A549 (cell line): ENCODE measurements at regions not wholly inside any gene's neighbourhood (a gene's known extent, or its start where the extent isn't known, plus 50 kb on each side); places are given as distances from the start of the nearest gene placed in this dataset.

ENCODE experiments used
- ATAC-seq, 2 experiments: fragments of 200-7000 bp in 1 of 2; fragments of >200 bp in 1 of 2; cut with Nextera tagmentation in 1 of 2; cut with Tn5 transposase in 1 of 2; 3 replicates each; pipeline versions ENCODE4 v1.8.0 to v1.9.1; 2018 to 2020; ENCODE audit warnings: mild to moderate bottlenecking in 1 of 2, moderate library complexity in 1 of 2
- CTCF ChIA-PET: fragments of 300-600 bp; sonication (Branson Sonifier 250); formaldehyde crosslinking; extraction: SDS; loops from one replicate; lab custom pipeline; 2021; ENCODE audit warnings: antibody characterized with exemption, inconsistent platforms; lab: Yijun Ruan, JAX
- POLR2A ChIA-PET: fragments of 350-600 bp; formaldehyde crosslinking; extraction: SDS; loops from one replicate; lab custom pipeline; 2021; ENCODE audit warnings: antibody characterized with exemption, inconsistent platforms; lab: Yijun Ruan, JAX
- DNase-seq, 2 experiments: peaks; one replicate each; pipeline versions ENCODE4 v3.0.0 to v3.0.0-alpha.2; 2011 to 2016; ENCODE audit warnings: low read depth in 1 of 2, low spot score in 1 of 2
- FAIRE-seq: peaks from 2 replicates; lab custom pipeline; 2011; peaks lifted over from hg19 to GRCh38; lab: Jason Lieb, UNC
- H3K27ac ChIP-seq, 2 experiments: fragments of >200 bp; sonication (Bioruptor Twin); formaldehyde crosslinking; 3 replicates each; pipeline ENCODE4 v1.5.1; 2016 to 2017
- H3K4me1 ChIP-seq: fragments of >200 bp; sonication (Bioruptor Twin); formaldehyde crosslinking; 3 replicates; pipeline ENCODE4 v1.6.1; 2016
- H3K4me2 ChIP-seq: fragments of >200 bp; sonication (Bioruptor Twin); formaldehyde crosslinking; 3 replicates; pipeline ENCODE4 v1.6.1; 2016
- H3K4me3 ChIP-seq: fragments of >200 bp; sonication (Bioruptor Twin); formaldehyde crosslinking; 3 replicates; pipeline ENCODE4 v1.5.1; 2016
- H3K9me3 ChIP-seq: fragments of >200 bp; sonication (Bioruptor Twin); formaldehyde crosslinking; 3 replicates; pipeline ENCODE4 v1.6.1; 2016
- BHLHE40 ChIP-seq: IDR thresholded peaks from 2 replicates; pipeline ENCODE4 v1.6.1; 2012; ENCODE audit warnings: low read depth, low read length, inconsistent platforms
- CHD4 ChIP-seq: fragments of 200-600 bp; sonication (generic); IDR thresholded peaks from 2 replicates; pipeline ENCODE4 v1.6.1; 2016; ENCODE audit warnings: antibody characterized with exemption, mild to moderate bottlenecking, borderline replicate concordance
- ESRRA ChIP-seq: fragments of 150-350 bp; IDR thresholded peaks from 2 replicates; pipeline ENCODE4 v1.6.1; 2014; ENCODE audit warnings: mild to moderate bottlenecking, low read length, borderline replicate concordance
- PHF8 ChIP-seq: fragments of 200-600 bp; sonication (generic); IDR thresholded peaks from 2 replicates; pipeline ENCODE4 v1.6.1; 2016; ENCODE audit warnings: low read depth, mild to moderate bottlenecking, antibody characterized with exemption, moderate library complexity, borderline replicate concordance
- RARB ChIP-seq: fragments of 250-450 bp; sonication (Bioruptor Pico); IDR thresholded peaks from 2 replicates; pipeline ENCODE4 v1.8.0; 2021; ENCODE audit warnings: mild to moderate bottlenecking, moderate library complexity
- RCOR1 ChIP-seq: fragments of 150-350 bp; IDR thresholded peaks from 2 replicates; pipeline ENCODE4 v1.6.1; 2014; ENCODE audit warnings: antibody characterized with exemption, low read length, low read depth
- RFX5 ChIP-seq: fragments of 450-650 bp; IDR thresholded peaks from 2 replicates; pipeline ENCODE4 v1.7.1; 2014; ENCODE audit warnings: antibody characterized with exemption, mild to moderate bottlenecking, moderate library complexity
- RNF2 ChIP-seq: fragments of 200-600 bp; sonication (generic); IDR thresholded peaks from 2 replicates; pipeline ENCODE4 v1.6.1; 2016; ENCODE audit warnings: low read depth, mild to moderate bottlenecking, antibody characterized with exemption, moderate library complexity, borderline replicate concordance
- SMC3 ChIP-seq: fragments of >200 bp; sonication (Bioruptor Twin); formaldehyde crosslinking; IDR thresholded peaks from 3 replicates; pipeline ENCODE4 v1.6.1; 2018; ENCODE audit warnings: inconsistent platforms
- SREBF2 ChIP-seq: fragments of 450-650 bp; IDR thresholded peaks from 2 replicates; pipeline ENCODE4 v1.6.1; 2014; ENCODE audit warnings: mild to moderate bottlenecking, moderate library complexity
- TP53 ChIP-seq: fragments of 250-450 bp; sonication (Bioruptor Pico); IDR thresholded peaks from 2 replicates; pipeline ENCODE4 v1.5.0; 2021; ENCODE audit warnings: mild to moderate bottlenecking, moderate library complexity
- WGBS: methylation state at CpG from one replicate; pipeline ENCODE4 v1.1.6; 2017; ENCODE audit errors: missing lambda C conversion rate; 5-methylcytosine and 5-hydroxymethylcytosine counted together
- TF ChIP-seq, protein P1 (sequence below): fragments of 200-600 bp; sonication (generic); IDR thresholded peaks from 2 replicates; pipeline ENCODE4 v1.6.1; 2016; ENCODE audit warnings: antibody characterized with exemption, mild to moderate bottlenecking, moderate library complexity
- TF ChIP-seq, protein P2 (sequence below): fragments of 150-350 bp; IDR thresholded peaks from 2 replicates; pipeline ENCODE4 v1.6.1; 2014; ENCODE audit warnings: low read depth, mild to moderate bottlenecking, low read length
- TF ChIP-seq, protein P3 (sequence below): fragments of 250-450 bp; sonication (Bioruptor Pico); IDR thresholded peaks from 2 replicates; pipeline ENCODE4 v1.5.0; 2020; ENCODE audit warnings: low read depth, mild to moderate bottlenecking, moderate library complexity
- TF ChIP-seq, protein P4 (sequence below): fragments of >200 bp; sonication (Bioruptor Twin); formaldehyde crosslinking; IDR thresholded peaks from 2 replicates; pipeline ENCODE4 v1.6.1; 2016
- TF ChIP-seq, protein P5 (sequence below): fragments of 250-450 bp; sonication (Bioruptor Pico); IDR thresholded peaks from 2 replicates; pipeline ENCODE4 v1.5.0; 2021; ENCODE audit warnings: mild to moderate bottlenecking, moderate library complexity, borderline replicate concordance
- TF ChIP-seq, protein P6 (sequence below): fragments of >200 bp; sonication (Bioruptor Twin); formaldehyde crosslinking; IDR thresholded peaks from 3 replicates; pipeline ENCODE4 v1.5.1; 2016

DNA sequence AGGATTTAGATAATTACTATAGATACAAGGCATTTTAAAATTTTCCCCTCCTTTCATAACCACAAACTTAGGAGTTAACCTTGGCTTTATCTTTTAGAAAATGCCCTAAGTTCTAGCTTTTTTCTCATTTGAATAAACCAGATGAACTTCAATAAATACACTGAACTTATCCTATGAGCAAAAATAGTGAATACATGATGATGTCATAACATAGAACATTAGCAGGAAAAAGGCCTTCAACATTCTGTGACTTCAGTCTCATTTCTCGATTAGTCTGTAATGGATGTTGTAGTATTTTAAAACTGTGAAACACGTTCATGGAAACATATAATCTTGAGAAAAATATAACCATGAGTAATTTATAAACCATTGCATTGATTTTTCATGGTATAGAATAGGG lies 550.7 kb downstream of the PKHD1 start:
- no peak overlapping the region for H3K4me2 ChIP-seq
- FAIRE-seq, result no peak
- no peak for TF ChIP-seq RCOR1
- TF ChIP-seq, all 56 proteins: peak for 0
- POLR2A ChIA-PET, result no interaction called here
- Histone ChIP-seq H3K9me3 (no peaks in the 10 kb centered on the region), H3K4me3 (no peak overlapping the region), H3K4me1 (no peaks in the 10 kb centered on the region), H3K27ac (no peak overlapping the region)
- 16% methylated on average over 2 of the region's 2 CpGs for WGBS
- DNase-seq (no peak), ATAC-seq (no peak)
- CTCF ChIA-PET, result no interaction called here

DNA sequence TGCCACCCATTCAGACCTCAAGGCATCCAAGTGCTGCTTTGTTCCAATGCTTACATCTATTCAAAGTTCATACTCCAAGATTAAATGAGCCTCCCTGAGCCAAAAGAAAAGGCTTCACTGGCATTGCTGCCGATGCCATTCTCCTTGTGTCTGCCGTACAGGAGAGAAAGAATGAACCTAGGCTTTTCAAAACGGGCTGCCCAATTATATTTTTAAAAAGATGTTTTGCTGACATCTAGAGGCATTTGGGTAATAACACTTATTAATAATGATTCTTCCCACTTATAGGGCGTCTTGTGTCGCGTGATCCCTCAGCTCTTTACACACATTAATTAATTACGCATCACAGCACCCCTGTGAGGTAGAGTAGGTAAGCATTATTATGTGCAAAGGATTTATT lies 545.6 kb downstream of the PKHD1 start:
- FAIRE-seq (no peak), DNase-seq (no peak), ATAC-seq (no peak)
- ChIA-PET POLR2A (no interaction called here), CTCF (no interaction called here)
- Histone ChIP-seq H3K27ac (no peak overlapping the region), H3K4me1 (no peaks in the 10 kb centered on the region), H3K4me3 (no peak overlapping the region), H3K9me3 (no peaks in the 10 kb centered on the region), H3K4me2 (no peak overlapping the region)
- WGBS, result 3% methylated on average over 7 of the region's 7 CpGs
- TF ChIP-seq TP53 (CRISPR knock-in tag), result no peak
- TF ChIP-seq, protein P1, sequence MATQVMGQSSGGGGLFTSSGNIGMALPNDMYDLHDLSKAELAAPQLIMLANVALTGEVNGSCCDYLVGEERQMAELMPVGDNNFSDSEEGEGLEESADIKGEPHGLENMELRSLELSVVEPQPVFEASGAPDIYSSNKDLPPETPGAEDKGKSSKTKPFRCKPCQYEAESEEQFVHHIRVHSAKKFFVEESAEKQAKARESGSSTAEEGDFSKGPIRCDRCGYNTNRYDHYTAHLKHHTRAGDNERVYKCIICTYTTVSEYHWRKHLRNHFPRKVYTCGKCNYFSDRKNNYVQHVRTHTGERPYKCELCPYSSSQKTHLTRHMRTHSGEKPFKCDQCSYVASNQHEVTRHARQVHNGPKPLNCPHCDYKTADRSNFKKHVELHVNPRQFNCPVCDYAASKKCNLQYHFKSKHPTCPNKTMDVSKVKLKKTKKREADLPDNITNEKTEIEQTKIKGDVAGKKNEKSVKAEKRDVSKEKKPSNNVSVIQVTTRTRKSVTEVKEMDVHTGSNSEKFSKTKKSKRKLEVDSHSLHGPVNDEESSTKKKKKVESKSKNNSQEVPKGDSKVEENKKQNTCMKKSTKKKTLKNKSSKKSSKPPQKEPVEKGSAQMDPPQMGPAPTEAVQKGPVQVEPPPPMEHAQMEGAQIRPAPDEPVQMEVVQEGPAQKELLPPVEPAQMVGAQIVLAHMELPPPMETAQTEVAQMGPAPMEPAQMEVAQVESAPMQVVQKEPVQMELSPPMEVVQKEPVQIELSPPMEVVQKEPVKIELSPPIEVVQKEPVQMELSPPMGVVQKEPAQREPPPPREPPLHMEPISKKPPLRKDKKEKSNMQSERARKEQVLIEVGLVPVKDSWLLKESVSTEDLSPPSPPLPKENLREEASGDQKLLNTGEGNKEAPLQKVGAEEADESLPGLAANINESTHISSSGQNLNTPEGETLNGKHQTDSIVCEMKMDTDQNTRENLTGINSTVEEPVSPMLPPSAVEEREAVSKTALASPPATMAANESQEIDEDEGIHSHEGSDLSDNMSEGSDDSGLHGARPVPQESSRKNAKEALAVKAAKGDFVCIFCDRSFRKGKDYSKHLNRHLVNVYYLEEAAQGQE, result no peak
- no peak for TF ChIP-seq RARB (CRISPR knock-in tag)
- no peak for TF ChIP-seq PHF8
- no peak for TF ChIP-seq RNF2
- no peak for TF ChIP-seq RFX5
- TF ChIP-seq ESRRA, result no peak
- TF ChIP-seq, protein P2, sequence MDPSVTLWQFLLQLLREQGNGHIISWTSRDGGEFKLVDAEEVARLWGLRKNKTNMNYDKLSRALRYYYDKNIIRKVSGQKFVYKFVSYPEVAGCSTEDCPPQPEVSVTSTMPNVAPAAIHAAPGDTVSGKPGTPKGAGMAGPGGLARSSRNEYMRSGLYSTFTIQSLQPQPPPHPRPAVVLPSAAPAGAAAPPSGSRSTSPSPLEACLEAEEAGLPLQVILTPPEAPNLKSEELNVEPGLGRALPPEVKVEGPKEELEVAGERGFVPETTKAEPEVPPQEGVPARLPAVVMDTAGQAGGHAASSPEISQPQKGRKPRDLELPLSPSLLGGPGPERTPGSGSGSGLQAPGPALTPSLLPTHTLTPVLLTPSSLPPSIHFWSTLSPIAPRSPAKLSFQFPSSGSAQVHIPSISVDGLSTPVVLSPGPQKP, result no peak
- no peak for TF ChIP-seq SREBF2
- no peak for TF ChIP-seq CHD4
- TF ChIP-seq SMC3, result no peak

DNA sequence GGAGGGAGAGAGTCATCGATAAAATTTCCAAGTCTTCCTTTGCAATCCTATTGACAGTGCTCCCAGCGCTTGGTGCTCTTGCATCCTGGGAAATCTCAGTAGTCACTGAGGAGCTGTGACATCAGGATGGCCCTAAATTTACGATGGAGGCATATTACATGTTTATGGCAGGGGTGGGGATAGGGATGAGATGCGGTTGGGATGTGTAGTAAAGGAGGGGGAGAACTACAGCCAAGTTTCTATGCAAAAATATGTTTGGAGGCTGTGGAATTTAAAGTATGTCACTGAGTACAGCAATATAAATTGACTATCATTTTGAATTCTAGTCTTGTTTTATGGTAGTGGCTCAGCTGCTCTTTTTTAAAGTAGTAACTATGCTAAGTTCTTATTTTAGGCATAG lies 544.9 kb downstream of the PKHD1 start:
- POLR2A ChIA-PET, result no interaction called here
- Histone ChIP-seq H3K9me3 (no peaks in the 10 kb centered on the region), H3K27ac (no peak overlapping the region), H3K4me3 (no peak overlapping the region), H3K4me2 (no peak overlapping the region), H3K4me1 (no peaks in the 10 kb centered on the region)
- no peak for FAIRE-seq
- WGBS, result 21% methylated on average over 4 of the region's 4 CpGs
- CTCF ChIA-PET, result no interaction called here
- no peak for ATAC-seq
- no peak for DNase-seq
- TF ChIP-seq, protein P1, result no peak
- no peak for TF ChIP-seq BHLHE40
- TF ChIP-seq SREBF2, result no peak
- no peak for TF ChIP-seq RNF2
- TF ChIP-seq, protein P3, sequence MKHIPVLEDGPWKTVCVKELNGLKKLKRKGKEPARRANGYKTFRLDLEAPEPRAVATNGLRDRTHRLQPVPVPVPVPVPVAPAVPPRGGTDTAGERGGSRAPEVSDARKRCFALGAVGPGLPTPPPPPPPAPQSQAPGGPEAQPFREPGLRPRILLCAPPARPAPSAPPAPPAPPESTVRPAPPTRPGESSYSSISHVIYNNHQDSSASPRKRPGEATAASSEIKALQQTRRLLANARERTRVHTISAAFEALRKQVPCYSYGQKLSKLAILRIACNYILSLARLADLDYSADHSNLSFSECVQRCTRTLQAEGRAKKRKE, result no peak
- TF ChIP-seq, protein P4, sequence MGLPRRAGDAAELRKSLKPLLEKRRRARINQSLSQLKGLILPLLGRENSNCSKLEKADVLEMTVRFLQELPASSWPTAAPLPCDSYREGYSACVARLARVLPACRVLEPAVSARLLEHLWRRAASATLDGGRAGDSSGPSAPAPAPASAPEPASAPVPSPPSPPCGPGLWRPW, result no peak
- TF ChIP-seq, protein P5, sequence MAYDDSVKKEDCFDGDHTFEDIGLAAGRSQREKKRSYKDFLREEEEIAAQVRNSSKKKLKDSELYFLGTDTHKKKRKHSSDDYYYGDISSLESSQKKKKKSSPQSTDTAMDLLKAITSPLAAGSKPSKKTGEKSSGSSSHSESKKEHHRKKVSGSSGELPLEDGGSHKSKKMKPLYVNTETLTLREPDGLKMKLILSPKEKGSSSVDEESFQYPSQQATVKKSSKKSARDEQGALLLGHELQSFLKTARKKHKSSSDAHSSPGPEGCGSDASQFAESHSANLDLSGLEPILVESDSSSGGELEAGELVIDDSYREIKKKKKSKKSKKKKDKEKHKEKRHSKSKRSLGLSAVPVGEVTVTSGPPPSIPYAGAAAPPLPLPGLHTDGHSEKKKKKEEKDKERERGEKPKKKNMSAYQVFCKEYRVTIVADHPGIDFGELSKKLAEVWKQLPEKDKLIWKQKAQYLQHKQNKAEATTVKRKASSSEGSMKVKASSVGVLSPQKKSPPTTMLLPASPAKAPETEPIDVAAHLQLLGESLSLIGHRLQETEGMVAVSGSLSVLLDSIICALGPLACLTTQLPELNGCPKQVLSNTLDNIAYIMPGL (CRISPR knock-in tag), result no peak
- TF ChIP-seq, protein P2, result no peak
- TF ChIP-seq, protein P6, sequence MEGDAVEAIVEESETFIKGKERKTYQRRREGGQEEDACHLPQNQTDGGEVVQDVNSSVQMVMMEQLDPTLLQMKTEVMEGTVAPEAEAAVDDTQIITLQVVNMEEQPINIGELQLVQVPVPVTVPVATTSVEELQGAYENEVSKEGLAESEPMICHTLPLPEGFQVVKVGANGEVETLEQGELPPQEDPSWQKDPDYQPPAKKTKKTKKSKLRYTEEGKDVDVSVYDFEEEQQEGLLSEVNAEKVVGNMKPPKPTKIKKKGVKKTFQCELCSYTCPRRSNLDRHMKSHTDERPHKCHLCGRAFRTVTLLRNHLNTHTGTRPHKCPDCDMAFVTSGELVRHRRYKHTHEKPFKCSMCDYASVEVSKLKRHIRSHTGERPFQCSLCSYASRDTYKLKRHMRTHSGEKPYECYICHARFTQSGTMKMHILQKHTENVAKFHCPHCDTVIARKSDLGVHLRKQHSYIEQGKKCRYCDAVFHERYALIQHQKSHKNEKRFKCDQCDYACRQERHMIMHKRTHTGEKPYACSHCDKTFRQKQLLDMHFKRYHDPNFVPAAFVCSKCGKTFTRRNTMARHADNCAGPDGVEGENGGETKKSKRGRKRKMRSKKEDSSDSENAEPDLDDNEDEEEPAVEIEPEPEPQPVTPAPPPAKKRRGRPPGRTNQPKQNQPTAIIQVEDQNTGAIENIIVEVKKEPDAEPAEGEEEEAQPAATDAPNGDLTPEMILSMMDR, result no peak
